GM12878 (cell line): ENCODE measurements at regions not wholly inside any gene's neighbourhood (a gene's known extent, or its start where the extent isn't known, plus 50 kb on each side); places are given as distances from the start of the nearest gene placed in this dataset.

Source experiments
- ATAC-seq: fragments of 200-7000 bp; cut with Tn5 transposase; 3 replicates; pipeline ENCODE4 v1.9.1; 2020; ENCODE audit warnings: mild to moderate bottlenecking, moderate library complexity
- BruUV-seq: library from RNA; stranded (reverse); fragments of 400-500 nt; replicated peaks from 2 replicates; lab custom pipeline; 2021; lab: Mats Ljungman, UMichigan
- CTCF ChIA-PET: fragments of 300-600 bp; sonication (Branson Sonifier 250); formaldehyde crosslinking; extraction: SDS; loops from one replicate; lab custom pipeline; 2021; ENCODE audit warnings: inconsistent platforms; lab: Yijun Ruan, JAX
- POLR2A ChIA-PET: fragments of 350-600 bp; formaldehyde crosslinking; extraction: SDS; loops from one replicate; lab custom pipeline; 2021; ENCODE audit warnings: inconsistent platforms; lab: Charles Lee
- RAD21 ChIA-PET: fragments of 300-600 bp; sonication (Branson Sonifier 250); formaldehyde crosslinking; loops from one replicate; lab custom pipeline; 2023; ENCODE audit warnings: antibody characterized with exemption; ENCODE audit not compliant: unreplicated experiment; lab: Charles Lee
- SMC1A ChIA-PET: fragments of 300-600 bp; sonication (Branson Sonifier 250); formaldehyde crosslinking; loops from one replicate; lab custom pipeline; 2023; ENCODE audit not compliant: unreplicated experiment, uncharacterized antibody; lab: Charles Lee
- DNase-seq: peaks from one replicate; pipeline ENCODE4 v3.0.0-alpha.2; 2011; ENCODE audit warnings: low read depth, low spot score
- FAIRE-seq: peaks from 3 replicates; lab custom pipeline; 2011; peaks lifted over from hg19 to GRCh38; lab: Jason Lieb, UNC
- H2AFZ ChIP-seq: 2 replicates; pipeline ENCODE4 v1.6.0; 2011; ENCODE audit warnings: low read depth, low read length, control low read depth; ENCODE audit not compliant: control insufficient read depth
- H3K27ac ChIP-seq: 2 replicates; pipeline ENCODE4 v1.5.1; 2011; ENCODE audit warnings: control low read depth; ENCODE audit not compliant: control insufficient read depth, insufficient read depth
- H3K27me3 ChIP-seq, 2 experiments: replicated peaks in 1 of 2; 2 replicates each; pipeline versions ENCODE4 v1.6.0 to v1.6.1; 2011; ENCODE audit warnings: low read length in 1 of 2; ENCODE audit not compliant: control insufficient read depth in 2 of 2, insufficient read depth in 2 of 2
- H3K36me3 ChIP-seq, 2 experiments: 2 replicates each; pipeline ENCODE4 v1.5.1; 2011; ENCODE audit warnings: low read length in 1 of 2; ENCODE audit not compliant: control insufficient read depth in 2 of 2, insufficient read depth in 2 of 2
- H3K4me1 ChIP-seq: 2 replicates; pipeline ENCODE4 v1.6.1; 2011; ENCODE audit warnings: mild to moderate bottlenecking, low read length, moderate library complexity, mixed read lengths; ENCODE audit not compliant: control insufficient read depth, insufficient read depth
- H3K4me2 ChIP-seq: 2 replicates; pipeline ENCODE4 v1.6.0; 2011; ENCODE audit warnings: control low read depth; ENCODE audit not compliant: control insufficient read depth, insufficient read depth
- H3K4me3 ChIP-seq: fragments of 200-600 bp; sonication (generic); 2 replicates; pipeline ENCODE4 v1.5.1; 2016
- H3K79me2 ChIP-seq: 2 replicates; pipeline ENCODE4 v1.6.0; 2011; ENCODE audit warnings: low read length; ENCODE audit not compliant: control insufficient read depth, insufficient read depth
- H3K9ac ChIP-seq: 2 replicates; pipeline ENCODE4 v1.8.0; 2011; ENCODE audit warnings: low read length, control low read depth, mixed read lengths; ENCODE audit not compliant: control insufficient read depth, insufficient read depth
- H3K9me3 ChIP-seq: replicated peaks from 3 replicates; pipeline ENCODE4 v1.5.1; 2011; ENCODE audit warnings: mild to moderate bottlenecking, low read length; ENCODE audit not compliant: control insufficient read depth, insufficient read depth
- H4K20me1 ChIP-seq: 2 replicates; pipeline ENCODE4 v1.6.0; 2011; ENCODE audit not compliant: control insufficient read depth, insufficient read depth
- ASH2L ChIP-seq: fragments of 300-600, 200-600 bp; sonication (generic); IDR thresholded peaks from 2 replicates; pipeline ENCODE4 v1.6.1; 2017; ENCODE audit warnings: low read depth, mild to moderate bottlenecking, borderline replicate concordance
- BCL11A ChIP-seq: IDR thresholded peaks from 2 replicates; pipeline ENCODE4 v1.6.1; 2011; ENCODE audit warnings: low read depth, low read length
- CREB1 ChIP-seq: IDR thresholded peaks from 2 replicates; pipeline ENCODE4 v1.6.1; 2012; ENCODE audit warnings: low read depth, mild to moderate bottlenecking, inconsistent platforms
- CREM ChIP-seq: IDR thresholded peaks from 2 replicates; pipeline ENCODE4 v1.6.1; 2014; ENCODE audit warnings: antibody characterized with exemption, low read depth
- DPF2 ChIP-seq: fragments of 450-650 bp; IDR thresholded peaks from 2 replicates; pipeline ENCODE4 v1.6.1; 2017; ENCODE audit warnings: mild to moderate bottlenecking
- EED ChIP-seq: sonication (generic); IDR thresholded peaks from 2 replicates; pipeline ENCODE4 v1.6.1; 2016; ENCODE audit warnings: antibody characterized with exemption, low read depth
- EP300 ChIP-seq, 2 experiments: fragments of 150-350 bp in 1 of 2; IDR thresholded peaks; 2 replicates each; pipeline ENCODE4 v1.6.1; 2011 to 2012; ENCODE audit warnings: low read depth in 2 of 2, low read length in 2 of 2, borderline replicate concordance in 1 of 2, improper control_type of control experiment in 1 of 2, inconsistent platforms in 1 of 2; ENCODE audit not compliant: control insufficient read depth in 1 of 2
- HDAC6 ChIP-seq: fragments of 200-600 bp; sonication (generic); IDR thresholded peaks from one replicate; pipeline ENCODE4 v1.8.0; 2017; ENCODE audit warnings: antibody characterized with exemption; ENCODE audit not compliant: unreplicated experiment
- IRF4 ChIP-seq: IDR thresholded peaks from 2 replicates; pipeline ENCODE4 v1.6.1; 2011; ENCODE audit warnings: low read depth, low read length
- KDM1A ChIP-seq: fragments of 200-600 bp; sonication (generic); IDR thresholded peaks from 2 replicates; pipeline ENCODE4 v1.6.1; 2016; ENCODE audit warnings: borderline replicate concordance
- MTA2 ChIP-seq: fragments of 450-650 bp; IDR thresholded peaks from 2 replicates; pipeline ENCODE4 v1.6.1; 2016; ENCODE audit warnings: low read depth, mild to moderate bottlenecking, moderate library complexity
- MYB ChIP-seq: fragments of 150-350 bp; IDR thresholded peaks from 2 replicates; pipeline ENCODE4 v1.6.1; 2014; ENCODE audit warnings: mild to moderate bottlenecking, low read depth, low read length, borderline replicate concordance
- NFIC ChIP-seq: IDR thresholded peaks from 2 replicates; pipeline ENCODE4 v1.6.1; 2012; ENCODE audit warnings: low read depth, mild to moderate bottlenecking, inconsistent platforms, low read length, moderate library complexity
- NFYA ChIP-seq: IDR thresholded peaks from 2 replicates; pipeline ENCODE4 v1.6.1; 2011; ENCODE audit warnings: low read depth, mild to moderate bottlenecking, low read length, improper control_type of control experiment, borderline replicate concordance
- NR2F1 ChIP-seq: fragments of 450-650 bp; conservative IDR thresholded peaks from 2 replicates; pipeline ENCODE4 v1.6.1; 2017; ENCODE audit warnings: mild to moderate bottlenecking
- POLR2AphosphoS2 ChIP-seq: IDR thresholded peaks from 2 replicates; pipeline ENCODE4 v1.6.1; 2011; ENCODE audit warnings: low read depth, mild to moderate bottlenecking, low read length, improper control_type of control experiment, moderate library complexity
- POU2F2 ChIP-seq: IDR thresholded peaks from 3 replicates; pipeline ENCODE4 v1.6.1; 2011; ENCODE audit warnings: low read depth, mild to moderate bottlenecking, low read length, borderline replicate concordance
- RBBP5 ChIP-seq: fragments of 200-600 bp; sonication (generic); conservative IDR thresholded peaks from 2 replicates; pipeline ENCODE4 v1.6.1; 2016
- SMAD5 ChIP-seq: IDR thresholded peaks from 2 replicates; pipeline ENCODE4 v1.6.1; 2016; ENCODE audit warnings: antibody characterized with exemption, low read depth
- SRF ChIP-seq, 2 experiments: IDR thresholded peaks; 2 replicates each; pipeline ENCODE4 v1.6.1; 2011; ENCODE audit warnings: low read depth in 2 of 2, low read length in 2 of 2, mild to moderate bottlenecking in 1 of 2, moderate library complexity in 1 of 2
- TBL1XR1 ChIP-seq: IDR thresholded peaks from 2 replicates; pipeline ENCODE4 v1.6.1; 2012; ENCODE audit warnings: low read depth, low read length, improper control_type of control experiment
- USF1 ChIP-seq: IDR thresholded peaks from 2 replicates; pipeline ENCODE4 v1.6.1; 2011; ENCODE audit warnings: borderline replicate concordance, low read depth, mild to moderate bottlenecking, moderate library complexity, mixed read lengths, low read length; ENCODE audit not compliant: insufficient read depth; ENCODE audit errors: extremely low read length
- YY1 ChIP-seq: IDR thresholded peaks from 2 replicates; pipeline ENCODE4 v1.6.1; 2011; ENCODE audit warnings: low read depth, mild to moderate bottlenecking, low read length
- ZSCAN29 ChIP-seq: fragments of 450-650 bp; IDR thresholded peaks from 2 replicates; pipeline ENCODE4 v1.6.1; 2017; ENCODE audit warnings: mild to moderate bottlenecking, moderate library complexity
- WGBS: methylation state at CpG from one replicate; pipeline ENCODE4 v1.1.6; 2016; ENCODE audit warnings: low lambda C conversion rate; ENCODE audit not compliant: insufficient replicate concordance, insufficient coverage; ENCODE audit errors: missing lambda C conversion rate; 5-methylcytosine and 5-hydroxymethylcytosine counted together
- in situ Hi-C: fragments of 300-500 bp; cut with MboI; formaldehyde crosslinking; loops from 9 replicates; pipeline ENCODE4 v1.14.3; 2018; ENCODE audit warnings: mixed read lengths
- intact Hi-C: fragments of 100-400 bp; cut with micrococcal nuclease; formaldehyde crosslinking; loops from one replicate; pipeline ENCODE4 v1.14.2; 2022; ENCODE audit not compliant: unreplicated experiment

GRCh38 chr9:15068261-15068660, 158.0 kb upstream of the FREM1 start:
- H3K9me3 ChIP-seq: no peaks in the 10 kb centered on the region
- ATAC-seq (no peak), DNase-seq (no peak), FAIRE-seq (no peak)
- H2AFZ ChIP-seq: no peak overlapping the region
- no peak overlapping the region for H3K27ac ChIP-seq
- H3K4me1 ChIP-seq: no peaks in the 10 kb centered on the region
- H3K27me3 ChIP-seq: no peaks in the 10 kb centered on the region
- BruUV-seq: no TSS peak
- no peaks in the 10 kb centered on the region for H3K36me3 ChIP-seq
- CTCF ChIA-PET: no interaction called here
- H4K20me1 ChIP-seq: no peaks in the 10 kb centered on the region
- no peaks in the 10 kb centered on the region for H3K79me2 ChIP-seq
- TF ChIP-seq NFYA (no peak), DPF2 (no peak), BCL11A (no peak), MTA2 (no peak), YY1 (no peak), HDAC6 (no peak), RBBP5 (no peak), ZSCAN29 (no peak), SMAD5 (no peak), ASH2L (no peak), CREB1 (no peak)
- intact Hi-C loops (no loop called here), in situ Hi-C loops (no loop called here)
- no peak overlapping the region for H3K4me3 ChIP-seq
- SMC1A ChIA-PET: no interaction called here
- POLR2A ChIA-PET: no interaction called here
- RAD21 ChIA-PET: no interaction called here
- H3K9ac ChIP-seq: no peak overlapping the region
- 1% methylated on average over 4 of the region's 4 CpGs for WGBS
- no peak overlapping the region for H3K4me2 ChIP-seq

DNA sequence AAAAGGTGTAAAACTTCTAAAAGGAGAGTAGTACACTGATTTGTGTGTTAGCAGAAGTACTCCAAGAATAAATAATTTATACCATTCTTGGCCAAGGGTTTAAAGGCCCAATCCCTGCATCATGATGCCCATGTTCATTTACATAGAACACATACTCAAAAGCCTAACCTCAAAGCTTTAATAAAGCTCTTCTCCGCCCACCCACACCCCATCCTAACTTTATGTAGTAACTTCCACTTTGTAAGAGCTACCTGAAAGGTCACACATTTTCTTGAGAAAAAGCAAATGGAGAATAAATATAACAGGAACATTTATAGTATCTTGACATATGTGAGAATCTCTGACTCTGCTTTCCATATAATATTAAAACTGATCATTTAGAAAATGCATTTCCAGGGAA, 148.8 kb upstream of the FREM1 start:
- no peaks in the 10 kb centered on the region for H3K27me3 ChIP-seq
- BruUV-seq: no TSS peak
- H3K4me1 ChIP-seq: no peaks in the 10 kb centered on the region
- DNase-seq (no peak), ATAC-seq (no peak), FAIRE-seq (no peak)
- H3K79me2 ChIP-seq: no peaks in the 10 kb centered on the region
- RAD21 ChIA-PET: no interaction called here
- no peaks in the 10 kb centered on the region for H3K9me3 ChIP-seq
- no peaks in the 10 kb centered on the region for H4K20me1 ChIP-seq
- no peak overlapping the region for H2AFZ ChIP-seq
- no peak overlapping the region for H3K4me2 ChIP-seq
- no peak overlapping the region for H3K9ac ChIP-seq
- H3K36me3 ChIP-seq: no peaks in the 10 kb centered on the region
- H3K4me3 ChIP-seq: no peak overlapping the region
- no peak overlapping the region for H3K27ac ChIP-seq
- POLR2A ChIA-PET: no interaction called here
- intact Hi-C loops (no loop called here), in situ Hi-C loops (no loop called here)
- WGBS: 21% methylated on average over 1 of the region's 1 CpG
- SMC1A ChIA-PET: no interaction called here
- TF ChIP-seq POU2F2 (no peak), IRF4 (no peak), SRF (IDR thresholded peaks at IDR 0.05; ENCODE audit: low read depth in 2 of 2, low read length in 2 of 2) (no peak), EP300 (IDR thresholded peaks at IDR 0.05; ENCODE audit: borderline replicate concordance in 1 of 2, control insufficient read depth in 1 of 2, low read depth in 2 of 2, low read length in 2 of 2) (no peak), USF1 (no peak), MYB (no peak), TBL1XR1 (no peak), CREM (no peak), POLR2AphosphoS2 (no peak), NR2F1 (no peak), KDM1A (no peak), NFIC (no peak), EED (no peak)
- TF ChIP-seq, all 136 proteins: peak for 0
- CTCF ChIA-PET: no interaction called here
